WTC11 (cell line): ENCODE measurements at regions not wholly inside any gene's neighbourhood (a gene's known extent, or its start where the extent isn't known, plus 50 kb on each side); places are given as distances from the start of the nearest gene placed in this dataset.

Experiments
- CREM ChIP-seq: sonication (generic); formaldehyde crosslinking; IDR thresholded peaks from 2 replicates; pipeline ENCODE4 v1.8.1; 2022; ENCODE audit warnings: mild to moderate bottlenecking, missing genetic modification reagents, moderate library complexity
- FOXK1 ChIP-seq: sonication (generic); formaldehyde crosslinking; IDR thresholded peaks from 2 replicates; pipeline ENCODE4 v1.8.0; 2022; ENCODE audit warnings: mild to moderate bottlenecking, moderate library complexity, missing genetic modification reagents
- FOXP1 ChIP-seq: sonication (generic); formaldehyde crosslinking; IDR thresholded peaks from 2 replicates; pipeline ENCODE4 v1.8.0; 2022; ENCODE audit warnings: missing genetic modification reagents, mild to moderate bottlenecking, moderate library complexity, borderline replicate concordance
- GABPB1 ChIP-seq: sonication (generic); formaldehyde crosslinking; IDR thresholded peaks from 2 replicates; pipeline ENCODE4 v1.8.1; 2023; ENCODE audit warnings: mild to moderate bottlenecking, missing genetic modification reagents
- OVOL2 ChIP-seq: fragments of 250-450 bp; sonication (Bioruptor Pico); IDR thresholded peaks from 2 replicates; pipeline ENCODE4 v1.9.0; 2021; ENCODE audit warnings: mild to moderate bottlenecking, borderline replicate concordance
- TF ChIP-seq, protein P1 (sequence below): fragments of 200-600 bp; IDR thresholded peaks from 2 replicates; pipeline ENCODE4 v1.8.0; 2022; ENCODE audit warnings: antibody characterized with exemption
- TF ChIP-seq, protein P2 (sequence below): sonication (generic); formaldehyde crosslinking; IDR thresholded peaks from 2 replicates; pipeline ENCODE4 v1.8.1; 2023; ENCODE audit warnings: mild to moderate bottlenecking, missing genetic modification reagents, moderate library complexity
- TF ChIP-seq, protein P3 (sequence below): sonication (generic); formaldehyde crosslinking; IDR thresholded peaks from 2 replicates; pipeline ENCODE4 v1.8.0; 2022; ENCODE audit warnings: mild to moderate bottlenecking, missing genetic modification reagents

- TF ChIP-seq FOXP1 (CRISPR knock-in tag) (no peak), FOXK1 (CRISPR knock-in tag) (no peak), CREM (CRISPR knock-in tag) (no peak), GABPB1 (CRISPR knock-in tag) (no peak), OVOL2 (no peak)
- TF ChIP-seq, protein P1, sequence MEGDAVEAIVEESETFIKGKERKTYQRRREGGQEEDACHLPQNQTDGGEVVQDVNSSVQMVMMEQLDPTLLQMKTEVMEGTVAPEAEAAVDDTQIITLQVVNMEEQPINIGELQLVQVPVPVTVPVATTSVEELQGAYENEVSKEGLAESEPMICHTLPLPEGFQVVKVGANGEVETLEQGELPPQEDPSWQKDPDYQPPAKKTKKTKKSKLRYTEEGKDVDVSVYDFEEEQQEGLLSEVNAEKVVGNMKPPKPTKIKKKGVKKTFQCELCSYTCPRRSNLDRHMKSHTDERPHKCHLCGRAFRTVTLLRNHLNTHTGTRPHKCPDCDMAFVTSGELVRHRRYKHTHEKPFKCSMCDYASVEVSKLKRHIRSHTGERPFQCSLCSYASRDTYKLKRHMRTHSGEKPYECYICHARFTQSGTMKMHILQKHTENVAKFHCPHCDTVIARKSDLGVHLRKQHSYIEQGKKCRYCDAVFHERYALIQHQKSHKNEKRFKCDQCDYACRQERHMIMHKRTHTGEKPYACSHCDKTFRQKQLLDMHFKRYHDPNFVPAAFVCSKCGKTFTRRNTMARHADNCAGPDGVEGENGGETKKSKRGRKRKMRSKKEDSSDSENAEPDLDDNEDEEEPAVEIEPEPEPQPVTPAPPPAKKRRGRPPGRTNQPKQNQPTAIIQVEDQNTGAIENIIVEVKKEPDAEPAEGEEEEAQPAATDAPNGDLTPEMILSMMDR: no peak
- TF ChIP-seq, protein P2, sequence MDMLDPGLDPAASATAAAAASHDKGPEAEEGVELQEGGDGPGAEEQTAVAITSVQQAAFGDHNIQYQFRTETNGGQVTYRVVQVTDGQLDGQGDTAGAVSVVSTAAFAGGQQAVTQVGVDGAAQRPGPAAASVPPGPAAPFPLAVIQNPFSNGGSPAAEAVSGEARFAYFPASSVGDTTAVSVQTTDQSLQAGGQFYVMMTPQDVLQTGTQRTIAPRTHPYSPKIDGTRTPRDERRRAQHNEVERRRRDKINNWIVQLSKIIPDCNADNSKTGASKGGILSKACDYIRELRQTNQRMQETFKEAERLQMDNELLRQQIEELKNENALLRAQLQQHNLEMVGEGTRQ (CRISPR knock-in tag): no peak
- TF ChIP-seq, protein P3, sequence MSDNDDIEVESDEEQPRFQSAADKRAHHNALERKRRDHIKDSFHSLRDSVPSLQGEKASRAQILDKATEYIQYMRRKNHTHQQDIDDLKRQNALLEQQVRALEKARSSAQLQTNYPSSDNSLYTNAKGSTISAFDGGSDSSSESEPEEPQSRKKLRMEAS: no peak
Measured at GRCh38 chr12:114291389-114292060, 114.4 kb downstream of the TBX5 start.
